Ovary (tissue), 7 donors: ENCODE measurements at regions not wholly inside any gene's neighbourhood (a gene's known extent, or its start where the extent isn't known, plus 50 kb on each side); places are given as distances from the start of the nearest gene placed in this dataset.
A peak's percentile ranks its signal among the peaks of the same experiment; 100 is the strongest.

ENCODE experiments used
- DNase-seq, 5 donors: peaks; one replicate each; pipeline ENCODE4 v3.0.0-alpha.2; 2019 to 2020
- H3K27ac ChIP-seq, 2 donors: fragments of 200-600 bp; one replicate each; pipeline versions ENCODE4 v1.5.1 to v1.8.0; 2019 to 2022
- H3K27me3 ChIP-seq: fragments of 200-600 bp; one replicate; pipeline ENCODE4 v1.8.0; 2022
- H3K36me3 ChIP-seq: fragments of 200-600 bp; sonication (generic); one replicate; pipeline ENCODE4 v1.5.1; 2019
- H3K4me1 ChIP-seq: one replicate; pipeline ENCODE4 v1.8.1; 2013; ENCODE audit warnings: mild to moderate bottlenecking, moderate library complexity; ENCODE audit not compliant: insufficient read depth
- H3K4me3 ChIP-seq: fragments of 200-600 bp; sonication (generic); one replicate; pipeline ENCODE4 v1.5.1; 2017
- H3K9me3 ChIP-seq, 2 donors: fragments of 200-600 bp in 1 of 2; sonication (generic) in 1 of 2; one replicate each; pipeline versions ENCODE4 v1.5.1 to v1.8.1; 2013 to 2019; ENCODE audit warnings: mild to moderate bottlenecking in 1 of 2, moderate library complexity in 1 of 2
- CTCF ChIP-seq, 3 donors: fragments of 450-650 bp in 2 of 3; fragments of 200-600 bp in 1 of 3; IDR thresholded peaks; one replicate each; pipeline versions ENCODE4 v1.5.1 to v1.8.0; 2016 to 2022; ENCODE audit warnings: antibody characterized with exemption in 3 of 3, mild to moderate bottlenecking in 1 of 3
- EP300 ChIP-seq: sonication (generic); formaldehyde crosslinking; IDR thresholded peaks from one replicate; pipeline ENCODE4 v1.6.1; 2017; ENCODE audit warnings: antibody characterized with exemption
- POLR2A ChIP-seq: fragments of 450-650 bp; IDR thresholded peaks from one replicate; pipeline ENCODE4 v1.6.1; 2017; ENCODE audit warnings: antibody characterized with exemption, mild to moderate bottlenecking, moderate library complexity
- WGBS, 3 donors: extraction: QIAGEN DNeasy Blood & Tissue Kit in 1 of 3; methylation state at CpG; one replicate each; pipeline versions ENCODE4 v1.1.5 to v1.1.7; 2013 to 2017; 5-methylcytosine and 5-hydroxymethylcytosine counted together
- intact Hi-C, 4 donors: fragments of 100-400 bp; cut with DNase I; formaldehyde crosslinking; loops; one replicate each; pipeline versions ENCODE4 v1.11.0 to v1.15.1; 2022 to 2023
- donor health status: DM: no; HTN: no; CAD: no; lungs with moderate emphysema.
- donor health status: DM: no; HTN: no; CAD: no.
- donor health status: Bipolar disorder and iron deficiency.
- donor health status: DM: no; HTN: no; CAD: no.
- donor health status: DM: yes; HTN: yes; CAD: no.

- DNase-seq = no peak
- intact Hi-C loops = no loop called here
- H3K4me3 ChIP-seq = no peak overlapping the region
- 93 to 95% (median 94%) methylated on average over 5 of the region's 5 CpGs for WGBS, 3 donors
- no peaks in the 10 kb centered on the region for H3K9me3 ChIP-seq
- no peak overlapping the region for H3K27ac ChIP-seq
- H3K4me1 ChIP-seq = peaks cover 4% of the 10 kb centered on the region
- H3K36me3 ChIP-seq = no peaks in the 10 kb centered on the region
- TF ChIP-seq POLR2A (no peak), EP300 (no peak), CTCF (IDR thresholded peaks at IDR 0.05) (no peak)
- no peaks in the 10 kb centered on the region for H3K27me3 ChIP-seq
These were observed 302.5 kb downstream of the BMPER start for GRCh38 chr7:34207810-34208209.

GRCh38 chr7:34208878-34209621, 303.7 kb downstream of the BMPER start:
- no peaks in the 10 kb centered on the region for H3K9me3 ChIP-seq
- peak; percentile 30 to 63 (median 40) for DNase-seq
- H3K36me3 ChIP-seq = no peaks in the 10 kb centered on the region
- WGBS, 3 donors = 40 to 46% (median 44%) methylated on average over 5 of the region's 5 CpGs
- no peak overlapping the region for H3K4me3 ChIP-seq
- TF ChIP-seq EP300 (no peak), POLR2A (no peak)
- no peaks in the 10 kb centered on the region for H3K27me3 ChIP-seq
- intact Hi-C loops = no loop called here
- peaks cover 4% of the 10 kb centered on the region for H3K4me1 ChIP-seq
- no peak overlapping the region for H3K27ac ChIP-seq

DNA sequence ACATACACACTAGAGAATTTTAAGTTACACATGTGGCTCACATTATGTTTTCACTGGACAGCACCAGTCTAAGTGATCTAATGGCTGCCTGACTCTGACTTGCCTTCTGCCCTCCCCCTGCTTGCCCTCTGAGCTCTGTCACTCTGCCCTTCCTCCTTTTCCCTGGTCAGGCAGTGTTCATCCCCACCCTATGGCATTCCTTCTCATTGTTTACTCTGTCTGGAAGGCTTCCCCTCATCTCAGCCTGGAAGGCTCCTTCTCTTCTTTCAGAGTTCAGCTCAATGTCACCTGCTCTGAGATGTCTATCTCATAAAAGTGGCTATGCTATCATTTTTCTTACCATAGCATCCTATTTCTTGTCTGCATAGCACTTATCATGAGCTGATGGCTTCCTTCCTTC, 305.7 kb downstream of the BMPER start:
- Histone ChIP-seq H3K9me3 (no peaks in the 10 kb centered on the region), H3K27me3 (no peaks in the 10 kb centered on the region), H3K4me3 (no peak overlapping the region), H3K27ac (no peak overlapping the region), H3K4me1 (peaks cover 4% of the 10 kb centered on the region), H3K36me3 (no peaks in the 10 kb centered on the region)
- DNase-seq = no peak
- TF ChIP-seq EP300 = no peak
- no peak for TF ChIP-seq CTCF (IDR thresholded peaks at IDR 0.05)
- no peak for TF ChIP-seq POLR2A
- intact Hi-C loops = no loop called here

GRCh38 chr7:34217972-34218371, 312.6 kb downstream of the BMPER start:
- TF ChIP-seq POLR2A = no peak
- TF ChIP-seq EP300 = no peak
- no peak for TF ChIP-seq CTCF (IDR thresholded peaks at IDR 0.05)
- 43 to 70% (median 63%) methylated on average over 1 of the region's 1 CpG for WGBS, 3 donors
- Histone ChIP-seq H3K36me3 (no peaks in the 10 kb centered on the region), H3K27ac (no peak overlapping the region), H3K4me3 (no peak overlapping the region), H3K9me3 (no peaks in the 10 kb centered on the region), H3K27me3 (no peaks in the 10 kb centered on the region), H3K4me1 (no peaks in the 10 kb centered on the region)
- intact Hi-C loops = no loop called here
- no peak for DNase-seq

DNA sequence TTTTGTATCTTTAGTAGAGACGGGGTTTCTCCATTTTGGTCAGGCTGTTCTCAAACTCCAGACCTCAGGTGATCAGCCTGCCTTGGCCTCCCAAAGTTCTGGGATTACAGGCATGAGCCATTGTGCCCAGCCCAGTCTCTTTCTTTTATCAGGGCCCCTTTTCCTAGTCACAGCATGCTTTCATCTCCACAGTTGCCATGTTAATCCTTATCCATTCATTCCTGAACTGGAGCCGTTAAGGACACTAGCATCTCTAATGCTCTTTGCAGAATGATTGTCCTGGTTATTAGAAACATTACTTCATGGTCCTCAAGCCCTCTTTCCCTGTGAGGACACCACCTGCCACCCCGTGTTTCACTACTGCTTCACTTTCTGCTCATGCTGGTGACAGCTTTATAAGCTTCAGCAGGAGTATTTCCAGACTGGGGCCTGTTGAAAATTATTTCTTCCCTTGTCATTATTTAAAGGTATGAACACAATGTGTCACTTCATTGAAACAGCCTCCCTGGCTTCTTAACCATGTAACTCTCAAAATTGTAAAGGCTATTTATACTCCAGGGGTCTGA, 313.9 kb downstream of the BMPER start:
- no peak for DNase-seq
- no peaks in the 10 kb centered on the region for H3K4me1 ChIP-seq
- intact Hi-C loops = no loop called here
- no peaks in the 10 kb centered on the region for H3K27me3 ChIP-seq
- 69 to 85% (median 82%) methylated on average over 3 of the region's 3 CpGs for WGBS, 3 donors
- H3K27ac ChIP-seq = no peak overlapping the region
- TF ChIP-seq CTCF (IDR thresholded peaks at IDR 0.05) = no peak
- TF ChIP-seq POLR2A = no peak
- TF ChIP-seq EP300 = no peak
- no peaks in the 10 kb centered on the region for H3K9me3 ChIP-seq
- H3K4me3 ChIP-seq = no peak overlapping the region
- H3K36me3 ChIP-seq = no peaks in the 10 kb centered on the region
